ENCODE measurements at regions not wholly inside any gene's neighbourhood (a gene's known extent, or its start where the extent isn't known, plus 50 kb on each side); places are given as distances from the start of the nearest gene placed in this dataset.

DNA sequence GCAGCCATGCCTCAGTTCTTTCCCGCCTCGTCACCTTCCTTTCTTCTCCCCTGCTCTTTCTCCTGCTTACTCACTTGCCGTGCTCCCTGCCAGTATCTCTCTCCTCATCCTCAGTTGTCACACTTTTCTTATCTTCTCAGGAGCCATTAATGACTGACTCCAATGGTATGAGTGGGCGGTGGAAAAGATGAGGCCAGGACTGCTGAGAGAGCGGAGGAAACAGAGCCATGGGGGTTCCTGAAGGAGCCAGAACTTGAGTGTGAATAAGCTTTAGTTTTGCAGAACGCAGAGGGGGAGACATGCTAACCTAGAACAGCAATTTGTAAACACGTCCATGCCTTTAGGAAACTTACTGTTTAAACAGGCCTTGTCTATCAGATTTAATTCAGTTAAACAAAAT lies 126.5 kb downstream of the CHIC2 start:
- TF ChIP-seq, protein P1, sequence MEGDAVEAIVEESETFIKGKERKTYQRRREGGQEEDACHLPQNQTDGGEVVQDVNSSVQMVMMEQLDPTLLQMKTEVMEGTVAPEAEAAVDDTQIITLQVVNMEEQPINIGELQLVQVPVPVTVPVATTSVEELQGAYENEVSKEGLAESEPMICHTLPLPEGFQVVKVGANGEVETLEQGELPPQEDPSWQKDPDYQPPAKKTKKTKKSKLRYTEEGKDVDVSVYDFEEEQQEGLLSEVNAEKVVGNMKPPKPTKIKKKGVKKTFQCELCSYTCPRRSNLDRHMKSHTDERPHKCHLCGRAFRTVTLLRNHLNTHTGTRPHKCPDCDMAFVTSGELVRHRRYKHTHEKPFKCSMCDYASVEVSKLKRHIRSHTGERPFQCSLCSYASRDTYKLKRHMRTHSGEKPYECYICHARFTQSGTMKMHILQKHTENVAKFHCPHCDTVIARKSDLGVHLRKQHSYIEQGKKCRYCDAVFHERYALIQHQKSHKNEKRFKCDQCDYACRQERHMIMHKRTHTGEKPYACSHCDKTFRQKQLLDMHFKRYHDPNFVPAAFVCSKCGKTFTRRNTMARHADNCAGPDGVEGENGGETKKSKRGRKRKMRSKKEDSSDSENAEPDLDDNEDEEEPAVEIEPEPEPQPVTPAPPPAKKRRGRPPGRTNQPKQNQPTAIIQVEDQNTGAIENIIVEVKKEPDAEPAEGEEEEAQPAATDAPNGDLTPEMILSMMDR (conservative IDR thresholded peaks at IDR 0.05; ENCODE audit: low read depth, low read length), result no peak
- no peak for DNase-seq (ENCODE audit: low read depth)
- H3K4me3 ChIP-seq (ENCODE audit: low read length), result no peak overlapping the region

GRCh38 chr4:53937327-53937726 lies 127.1 kb downstream of the CHIC2 start:
- TF ChIP-seq, protein P1 (conservative IDR thresholded peaks at IDR 0.05; ENCODE audit: low read depth, low read length), result no peak
- DNase-seq (ENCODE audit: low read depth), result no peak
- no peak overlapping the region for H3K4me3 ChIP-seq (ENCODE audit: low read length)

GRCh38 chr4:53935780-53936179 lies 128.6 kb downstream of the CHIC2 start:
- DNase-seq (ENCODE audit: low read depth), result peak; percentile 34
- no peak overlapping the region for H3K4me3 ChIP-seq (ENCODE audit: low read length)
- TF ChIP-seq, protein P1 (conservative IDR thresholded peaks at IDR 0.05; ENCODE audit: low read depth, low read length), result no peak

DNA sequence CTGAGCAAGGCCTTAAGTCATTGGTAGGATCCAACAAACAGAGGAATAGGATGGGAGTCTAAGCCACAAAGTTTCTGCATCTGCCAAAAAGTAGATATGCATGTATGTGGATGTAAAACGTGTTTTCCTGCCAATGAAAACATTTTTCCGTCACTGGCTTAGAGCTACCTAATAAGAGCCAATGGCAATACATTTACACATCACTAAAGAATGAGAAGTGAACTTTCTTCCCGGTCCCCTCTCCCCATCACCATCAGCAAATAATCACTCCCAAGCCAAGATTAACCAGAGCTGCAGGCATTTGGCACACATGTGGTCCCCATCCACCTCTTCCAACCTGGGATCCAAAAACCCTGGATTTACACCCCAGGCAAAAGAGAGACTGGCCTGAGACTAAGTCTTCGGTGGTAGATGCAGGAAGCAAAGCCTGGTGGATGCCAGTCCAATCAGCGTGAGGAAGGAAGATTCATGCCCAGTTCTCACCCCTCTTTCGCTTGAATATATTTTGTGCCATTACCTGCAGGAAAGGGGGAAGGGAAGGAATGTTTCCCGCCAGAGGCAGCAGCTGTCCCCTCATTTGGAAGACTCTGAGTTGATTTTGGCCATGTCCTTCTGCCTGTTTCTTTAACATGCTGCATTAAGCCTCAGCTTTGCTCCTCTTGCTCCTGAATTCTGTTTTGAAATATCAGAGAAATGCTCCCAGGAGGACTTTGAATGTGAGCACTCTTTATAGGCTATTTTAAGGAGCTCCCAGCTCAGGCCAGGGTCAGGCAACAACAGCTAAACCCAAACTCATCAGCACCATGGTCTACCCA lies 131.4 kb downstream of the CHIC2 start:
- TF ChIP-seq, protein P1 (conservative IDR thresholded peaks at IDR 0.05; ENCODE audit: low read depth, low read length), result no peak
- peak; percentile 45 for DNase-seq (ENCODE audit: low read depth)
- no peak overlapping the region for H3K4me3 ChIP-seq (ENCODE audit: low read length)

- H3K4me3 ChIP-seq (ENCODE audit: low read length), result no peak overlapping the region
- TF ChIP-seq, protein P1 (conservative IDR thresholded peaks at IDR 0.05; ENCODE audit: low read depth, low read length), result no peak
- no peak for DNase-seq (ENCODE audit: low read depth)
These were observed 132.9 kb downstream of the CHIC2 start for GRCh38 chr4:53931461-53931961.

GRCh38 chr4:53929955-53930798 lies 134.2 kb downstream of the CHIC2 start:
- no peak overlapping the region for H3K4me3 ChIP-seq (ENCODE audit: low read length)
- peak; percentile 67 for DNase-seq (ENCODE audit: low read depth)
- TF ChIP-seq, protein P1 (conservative IDR thresholded peaks at IDR 0.05; ENCODE audit: low read depth, low read length), result peak; percentile 77

All from retinal pigment epithelial cell (primary cell).